ENCODE measurements at regions not wholly inside any gene's neighbourhood (a gene's known extent, or its start where the extent isn't known, plus 50 kb on each side); places are given as distances from the start of the nearest gene placed in this dataset.

GRCh38 chr5:128896675-128897074, 68.6 kb upstream of the SLC27A6 start:
- 92 to 100% methylated on average over 2 of the region's 2 CpGs for WGBS, 2 donors
- no peak overlapping the region for H3K4me3 ChIP-seq (ENCODE audit: low read depth, poor library complexity, severe bottlenecking)
- DNase-seq (ENCODE audit: low spot score in 2 of 2) = no peak
- intact Hi-C loops (cut with DNase I; ENCODE audit: low total_unique reads) = no loop called here
- no peak for TF ChIP-seq CTCF (IDR thresholded peaks at IDR 0.05)
- no peak for TF ChIP-seq POLR2A (IDR thresholded peaks at IDR 0.05)

- WGBS, 2 donors = 79 to 81% methylated on average over 5 of the region's 5 CpGs
- DNase-seq (ENCODE audit: low spot score in 2 of 2) = no peak
- intact Hi-C loops (cut with DNase I; ENCODE audit: low total_unique reads) = no loop called here
- H3K4me3 ChIP-seq (ENCODE audit: low read depth, poor library complexity, severe bottlenecking) = no peak overlapping the region
- TF ChIP-seq POLR2A (IDR thresholded peaks at IDR 0.05) = no peak
- no peak for TF ChIP-seq CTCF (IDR thresholded peaks at IDR 0.05)
Observed at GRCh38 chr5:128903550-128903949, 61.7 kb upstream of the SLC27A6 start.

GRCh38 chr5:128904805-128905567, 60.3 kb upstream of the SLC27A6 start:
- WGBS, 2 donors = 59 to 62% methylated on average over 3 of the region's 3 CpGs
- no peak for TF ChIP-seq POLR2A (IDR thresholded peaks at IDR 0.05)
- no peak for TF ChIP-seq CTCF (IDR thresholded peaks at IDR 0.05)
- DNase-seq (ENCODE audit: low spot score in 2 of 2) = no peak
- intact Hi-C loops (cut with DNase I; ENCODE audit: low total_unique reads) = no loop called here
- H3K4me3 ChIP-seq (ENCODE audit: low read depth, poor library complexity, severe bottlenecking) = no peak overlapping the region

- intact Hi-C loops (cut with DNase I; ENCODE audit: low total_unique reads) = no loop called here
- DNase-seq (ENCODE audit: low spot score in 2 of 2) = peak in 1 of 2 donors; percentile 25
- TF ChIP-seq POLR2A (IDR thresholded peaks at IDR 0.05) (no peak), CTCF (IDR thresholded peaks at IDR 0.05) (no peak)
- H3K4me3 ChIP-seq (ENCODE audit: low read depth, poor library complexity, severe bottlenecking) = no peak overlapping the region
- 19 to 30% methylated on average over 4 of the region's 4 CpGs for WGBS, 2 donors
Observed at GRCh38 chr5:128905568-128906110, 59.6 kb upstream of the SLC27A6 start.

GRCh38 chr5:128913551-128913950, 51.7 kb upstream of the SLC27A6 start:
- H3K4me3 ChIP-seq (ENCODE audit: low read depth, poor library complexity, severe bottlenecking) = no peak overlapping the region
- TF ChIP-seq POLR2A (IDR thresholded peaks at IDR 0.05) (no peak), CTCF (IDR thresholded peaks at IDR 0.05) (no peak)
- DNase-seq (ENCODE audit: low spot score in 2 of 2) = no peak
- intact Hi-C loops (cut with DNase I; ENCODE audit: low total_unique reads) = no loop called here
- 88 to 89% methylated on average over 1 of the region's 1 CpG for WGBS, 2 donors
